SU-DHL-6 (cell line): ENCODE measurements at regions not wholly inside any gene's neighbourhood (a gene's known extent, or its start where the extent isn't known, plus 50 kb on each side); places are given as distances from the start of the nearest gene placed in this dataset.

Experiments used
- EZH2phosphoT487 ChIP-seq: fragments of 200-600 bp; sonication (generic), shearing (Covaris generic); conservative IDR thresholded peaks from 2 replicates; pipeline ENCODE4 v1.6.1; 2018; ENCODE audit warnings: mild to moderate bottlenecking, antibody characterized with exemption, low read length, moderate library complexity, mixed read lengths
- TF ChIP-seq, protein P1 (sequence below): fragments of 200-600 bp; sonication (generic); IDR thresholded peaks from one replicate; pipeline ENCODE4 v1.5.1; 2017; ENCODE audit warnings: antibody characterized with exemption, mild to moderate bottlenecking, low read length, moderate library complexity; ENCODE audit not compliant: insufficient read depth, poor library complexity, severe bottlenecking

DNA sequence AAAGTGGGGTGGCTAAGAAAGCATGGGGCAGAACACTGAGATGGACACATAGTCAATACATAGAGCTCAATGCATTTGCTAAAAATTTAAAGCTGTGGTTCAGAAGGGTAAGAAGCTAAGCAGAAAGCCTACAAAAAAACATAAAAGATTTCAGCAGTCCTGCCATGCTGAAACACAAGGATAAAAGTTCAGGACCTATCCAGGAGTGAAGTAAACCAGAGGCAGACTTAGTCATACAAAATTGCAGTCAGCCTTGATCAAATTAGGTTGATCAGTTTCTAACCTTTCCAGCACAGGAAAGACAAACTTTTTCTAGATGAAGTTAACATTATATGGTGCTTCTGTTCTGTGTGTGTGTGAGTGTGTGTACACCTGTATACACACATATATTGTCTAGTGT is 120.8 kb upstream of the RBMS1 start:
- TF ChIP-seq, protein P1, sequence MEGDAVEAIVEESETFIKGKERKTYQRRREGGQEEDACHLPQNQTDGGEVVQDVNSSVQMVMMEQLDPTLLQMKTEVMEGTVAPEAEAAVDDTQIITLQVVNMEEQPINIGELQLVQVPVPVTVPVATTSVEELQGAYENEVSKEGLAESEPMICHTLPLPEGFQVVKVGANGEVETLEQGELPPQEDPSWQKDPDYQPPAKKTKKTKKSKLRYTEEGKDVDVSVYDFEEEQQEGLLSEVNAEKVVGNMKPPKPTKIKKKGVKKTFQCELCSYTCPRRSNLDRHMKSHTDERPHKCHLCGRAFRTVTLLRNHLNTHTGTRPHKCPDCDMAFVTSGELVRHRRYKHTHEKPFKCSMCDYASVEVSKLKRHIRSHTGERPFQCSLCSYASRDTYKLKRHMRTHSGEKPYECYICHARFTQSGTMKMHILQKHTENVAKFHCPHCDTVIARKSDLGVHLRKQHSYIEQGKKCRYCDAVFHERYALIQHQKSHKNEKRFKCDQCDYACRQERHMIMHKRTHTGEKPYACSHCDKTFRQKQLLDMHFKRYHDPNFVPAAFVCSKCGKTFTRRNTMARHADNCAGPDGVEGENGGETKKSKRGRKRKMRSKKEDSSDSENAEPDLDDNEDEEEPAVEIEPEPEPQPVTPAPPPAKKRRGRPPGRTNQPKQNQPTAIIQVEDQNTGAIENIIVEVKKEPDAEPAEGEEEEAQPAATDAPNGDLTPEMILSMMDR, result no peak
- no peak for TF ChIP-seq EZH2phosphoT487
